H1 (cell line): ENCODE measurements at regions not wholly inside any gene's neighbourhood (a gene's known extent, or its start where the extent isn't known, plus 50 kb on each side); places are given as distances from the start of the nearest gene placed in this dataset.

Experiments used
- CBX8 ChIP-seq: fragments of 300-800, 300-1000 bp; sonication (generic); IDR thresholded peaks from 2 replicates; pipeline ENCODE4 v1.7.1; 2016; ENCODE audit warnings: low read depth, low read length, borderline replicate concordance
- CREB1 ChIP-seq: IDR thresholded peaks from 2 replicates; pipeline ENCODE4 v1.6.1; 2012; ENCODE audit warnings: inconsistent platforms
- CTCF ChIP-seq, 3 experiments: IDR thresholded peaks; 1 replicate in 2 of 3; 2 replicates in 1 of 3; pipeline versions ENCODE4 v1.5.1 to v1.6.1; 2011; ENCODE audit warnings: low read length in 3 of 3, mild to moderate bottlenecking in 3 of 3, inconsistent platforms in 2 of 3, low read depth in 1 of 3, moderate library complexity in 1 of 3; ENCODE audit not compliant: insufficient read depth in 1 of 3; ENCODE audit errors: control extremely low read depth in 1 of 3
- JUN ChIP-seq: IDR thresholded peaks from 2 replicates; pipeline ENCODE4 v1.6.1; 2011; ENCODE audit warnings: low read depth, mild to moderate bottlenecking, improper control_type of control experiment, low read length
- JUND ChIP-seq: IDR thresholded peaks from 2 replicates; pipeline ENCODE4 v1.6.1; 2011; ENCODE audit warnings: mild to moderate bottlenecking, improper control_type of control experiment, low read length
- RXRA ChIP-seq: IDR thresholded peaks from 2 replicates; pipeline ENCODE4 v1.6.1; 2011; ENCODE audit warnings: low read depth, mild to moderate bottlenecking, low read length, moderate library complexity; ENCODE audit not compliant: insufficient read depth
- SP1 ChIP-seq: IDR thresholded peaks from 2 replicates; pipeline ENCODE4 v1.6.1; 2011; ENCODE audit warnings: low read depth, low read length

DNA sequence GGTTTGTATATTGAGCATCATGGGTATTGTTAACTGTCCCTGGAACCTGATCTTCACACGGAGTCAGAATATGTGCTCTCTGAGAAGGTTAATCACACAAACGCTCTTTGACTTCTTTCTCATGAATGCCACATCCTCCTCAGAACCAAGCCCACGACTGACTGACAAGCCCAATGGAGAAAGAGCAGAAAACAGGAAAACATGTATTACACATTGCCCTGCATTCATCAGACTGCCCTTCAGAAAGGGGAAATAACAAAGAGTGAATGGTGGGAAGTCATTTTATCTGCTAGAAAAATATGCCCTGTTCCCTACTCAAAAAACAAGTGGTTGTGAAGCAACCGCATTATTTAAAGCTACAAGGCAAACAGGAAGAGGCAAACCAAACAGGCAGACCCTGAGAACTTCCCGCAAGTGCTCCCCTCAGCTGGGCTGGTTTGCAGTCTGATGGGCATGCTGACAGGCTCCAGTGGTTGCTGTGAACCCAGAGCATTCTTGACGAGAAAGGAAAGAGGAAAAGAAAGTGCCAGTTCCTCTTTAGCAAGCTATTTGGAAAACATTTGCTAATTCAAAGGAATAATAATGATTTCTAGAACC lies 172.9 kb upstream of the SETBP1 start:
- TF ChIP-seq JUND, result no peak
- TF ChIP-seq SP1, result no peak
- TF ChIP-seq CTCF (IDR thresholded peaks at IDR 0.05; ENCODE audit: control extremely low read depth in 1 of 3, insufficient read depth in 1 of 3, low read depth in 1 of 3, low read length in 3 of 3), result no peak
- no peak for TF ChIP-seq JUN
- TF ChIP-seq CREB1, result no peak
- no peak for TF ChIP-seq CBX8
- no peak for TF ChIP-seq RXRA
